Neural cell (in vitro differentiated cells): ENCODE measurements at regions not wholly inside any gene's neighbourhood (a gene's known extent, or its start where the extent isn't known, plus 50 kb on each side); places are given as distances from the start of the nearest gene placed in this dataset.

Experiments used
- H2AFZ ChIP-seq: fragments of 200-600, 300-800 bp; sonication (generic), shearing (Covaris generic); 2 replicates; pipeline ENCODE4 v1.6.0; 2014; ENCODE audit warnings: low read depth, mild to moderate bottlenecking, antibody characterized with exemption, low read length, moderate library complexity
- H3F3A ChIP-seq: fragments of 200-600 bp; shearing (Covaris generic); 2 replicates; pipeline ENCODE4 v1.6.1; 2016; ENCODE audit warnings: mild to moderate bottlenecking, moderate library complexity, mixed read lengths, antibody characterized with exemption, low read length; ENCODE audit not compliant: insufficient read depth, poor library complexity, severe bottlenecking
- H3K27ac ChIP-seq: fragments of 200-600, 300-800 bp; sonication (generic), shearing (Covaris generic); 2 replicates; pipeline ENCODE4 v1.5.1; 2014; ENCODE audit warnings: mild to moderate bottlenecking, low read length, moderate library complexity
- H3K27me3 ChIP-seq: fragments of 300-800, 200-600 bp; sonication (generic), shearing (Covaris generic); 2 replicates; pipeline ENCODE4 v1.6.0; 2014; ENCODE audit warnings: mild to moderate bottlenecking, low read depth, low read length, moderate library complexity; ENCODE audit not compliant: insufficient read depth
- H3K36me3 ChIP-seq: fragments of 300-800, 200-600 bp; sonication (generic), shearing (Covaris generic); 2 replicates; pipeline ENCODE4 v1.5.1; 2014; ENCODE audit warnings: mild to moderate bottlenecking, antibody characterized with exemption, low read length, moderate library complexity; ENCODE audit not compliant: insufficient read depth
- H3K4me2 ChIP-seq: fragments of 300-800, 200-600 bp; sonication (generic), shearing (Covaris generic); 2 replicates; pipeline ENCODE4 v1.6.0; 2014; ENCODE audit warnings: mild to moderate bottlenecking, low read length
- H3K4me3 ChIP-seq: fragments of 300-800, 200-600 bp; sonication (generic), shearing (Covaris generic); 2 replicates; pipeline ENCODE4 v1.5.1; 2014; ENCODE audit warnings: mild to moderate bottlenecking, low read length, moderate library complexity
- H3K79me2 ChIP-seq: fragments of 200-600 bp; shearing (Covaris generic); replicated peaks from 2 replicates; pipeline ENCODE4 v1.6.0; 2014; ENCODE audit warnings: mild to moderate bottlenecking, low read length, moderate library complexity; ENCODE audit not compliant: insufficient read depth
- H3K9ac ChIP-seq: fragments of 300-800, 200-600 bp; sonication (generic), shearing (Covaris generic); 2 replicates; pipeline ENCODE4 v1.6.1; 2016; ENCODE audit warnings: mild to moderate bottlenecking, low read length, mixed read lengths
- H3K9me2 ChIP-seq: fragments of 200-600 bp; shearing (Covaris generic); 2 replicates; pipeline ENCODE4 v1.6.1; 2016; ENCODE audit warnings: mild to moderate bottlenecking, low read length, mixed read lengths; ENCODE audit not compliant: insufficient read depth
- H3K9me3 ChIP-seq: fragments of 200-600, 300-800 bp; sonication (generic), shearing (Covaris generic); 2 replicates; pipeline ENCODE4 v1.6.1; 2016; ENCODE audit warnings: mild to moderate bottlenecking, mixed run types, low read length, moderate library complexity, mixed read lengths
- H4K20me1 ChIP-seq: fragments of 200-600 bp; shearing (Covaris generic); 2 replicates; pipeline ENCODE4 v1.6.1; 2016; ENCODE audit warnings: mild to moderate bottlenecking, mixed run types; ENCODE audit not compliant: insufficient read depth
- CTCF ChIP-seq: fragments of 450-650 bp; IDR thresholded peaks from 2 replicates; pipeline ENCODE4 v1.5.1; 2014; ENCODE audit warnings: antibody characterized with exemption, mild to moderate bottlenecking, moderate library complexity; ENCODE audit not compliant: poor library complexity, severe bottlenecking
- EP300 ChIP-seq: fragments of 450-650 bp; conservative IDR thresholded peaks from 2 replicates; pipeline ENCODE4 v1.6.1; 2014; ENCODE audit warnings: antibody characterized with exemption, mild to moderate bottlenecking, moderate library complexity; ENCODE audit not compliant: poor library complexity, severe bottlenecking
- EZH2 ChIP-seq: fragments of 200-600, 300-800 bp; shearing (Covaris generic), sonication (generic); IDR thresholded peaks from 2 replicates; pipeline ENCODE4 v1.6.1; 2014; ENCODE audit warnings: antibody characterized with exemption, low read length, borderline replicate concordance, mild to moderate bottlenecking; ENCODE audit not compliant: insufficient read depth, poor library complexity, severe bottlenecking
- MXI1 ChIP-seq: fragments of 450-650 bp; conservative IDR thresholded peaks from 2 replicates; pipeline ENCODE4 v1.6.1; 2014; ENCODE audit warnings: antibody characterized with exemption, mild to moderate bottlenecking; ENCODE audit not compliant: poor library complexity, severe bottlenecking
- POLR2AphosphoS5 ChIP-seq: IDR thresholded peaks from 2 replicates; pipeline ENCODE4 v1.6.1; 2012
- RAD21 ChIP-seq: fragments of 450-650 bp; conservative IDR thresholded peaks from 2 replicates; pipeline ENCODE4 v1.6.1; 2014; ENCODE audit warnings: antibody characterized with exemption, mild to moderate bottlenecking, moderate library complexity
- REST ChIP-seq: IDR thresholded peaks from 2 replicates; pipeline ENCODE4 v1.6.1; 2012; ENCODE audit warnings: borderline replicate concordance
- SMC3 ChIP-seq: fragments of 450-650 bp; conservative IDR thresholded peaks from 2 replicates; pipeline ENCODE4 v1.6.1; 2014; ENCODE audit warnings: antibody characterized with exemption, mild to moderate bottlenecking, moderate library complexity; ENCODE audit not compliant: poor library complexity
- TAF1 ChIP-seq: IDR thresholded peaks from 2 replicates; pipeline ENCODE4 v1.6.1; 2012; ENCODE audit warnings: low read depth

GRCh38 chr9:73981405-73981804, 515.7 kb upstream of the RORB start:
- no peak overlapping the region for H3K27ac ChIP-seq
- no peaks in the 10 kb centered on the region for H3K9me3 ChIP-seq
- H3K9me2 ChIP-seq: no peaks in the 10 kb centered on the region
- H2AFZ ChIP-seq: no peak overlapping the region
- H3K4me3 ChIP-seq: no peak overlapping the region
- no peaks in the 10 kb centered on the region for H3K79me2 ChIP-seq
- no peaks in the 10 kb centered on the region for H3K27me3 ChIP-seq
- no peaks in the 10 kb centered on the region for H3F3A ChIP-seq
- H3K9ac ChIP-seq: no peak overlapping the region
- no peaks in the 10 kb centered on the region for H3K36me3 ChIP-seq
- H3K4me2 ChIP-seq: no peak overlapping the region
- TF ChIP-seq MXI1 (no peak), EZH2 (no peak), REST (no peak), RAD21 (no peak), CTCF (no peak), TAF1 (no peak)
- no peaks in the 10 kb centered on the region for H4K20me1 ChIP-seq

GRCh38 chr9:73995836-73996235, 501.3 kb upstream of the RORB start:
- TF ChIP-seq REST (no peak), TAF1 (no peak), MXI1 (no peak), SMC3 (no peak), POLR2AphosphoS5 (no peak), RAD21 (no peak), EP300 (no peak), CTCF (no peak), EZH2 (no peak)
- Histone ChIP-seq H4K20me1 (no peaks in the 10 kb centered on the region), H2AFZ (no peak overlapping the region), H3K9me2 (no peaks in the 10 kb centered on the region), H3K27me3 (no peaks in the 10 kb centered on the region), H3F3A (no peaks in the 10 kb centered on the region), H3K9me3 (no peaks in the 10 kb centered on the region), H3K4me3 (no peak overlapping the region), H3K36me3 (no peaks in the 10 kb centered on the region), H3K27ac (no peak overlapping the region), H3K9ac (no peak overlapping the region), H3K79me2 (no peaks in the 10 kb centered on the region), H3K4me2 (no peak overlapping the region)
